A204.1 (cell line): ENCODE measurements at regions not wholly inside any gene's neighbourhood (a gene's known extent, or its start where the extent isn't known, plus 50 kb on each side); places are given as distances from the start of the nearest gene placed in this dataset.

Experiments
- FAIRE-seq: peaks from 2 replicates; lab custom pipeline; 2012; peaks lifted over from hg19 to GRCh38; lab: Jason Lieb, UNC

DNA sequence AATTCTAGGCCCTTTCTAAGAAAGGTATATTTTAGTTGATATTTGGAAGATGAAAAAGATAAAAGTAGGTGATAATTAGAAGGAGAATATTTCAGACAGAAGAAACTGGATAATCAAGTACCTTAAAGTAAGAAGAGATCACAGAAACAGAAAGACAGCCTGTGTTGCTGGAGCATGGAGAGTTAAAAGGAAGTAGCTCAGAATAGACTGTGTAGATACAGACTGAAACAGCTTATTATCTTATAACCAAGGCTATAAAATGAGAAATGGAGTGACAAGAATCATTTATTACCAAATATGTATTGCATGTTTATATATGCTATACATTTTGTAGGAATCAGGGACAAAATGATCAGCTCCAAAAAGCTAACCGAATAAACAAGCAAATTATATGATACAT lies 1120.3 kb downstream of the BRINP3 start:
- no peak for FAIRE-seq

DNA sequence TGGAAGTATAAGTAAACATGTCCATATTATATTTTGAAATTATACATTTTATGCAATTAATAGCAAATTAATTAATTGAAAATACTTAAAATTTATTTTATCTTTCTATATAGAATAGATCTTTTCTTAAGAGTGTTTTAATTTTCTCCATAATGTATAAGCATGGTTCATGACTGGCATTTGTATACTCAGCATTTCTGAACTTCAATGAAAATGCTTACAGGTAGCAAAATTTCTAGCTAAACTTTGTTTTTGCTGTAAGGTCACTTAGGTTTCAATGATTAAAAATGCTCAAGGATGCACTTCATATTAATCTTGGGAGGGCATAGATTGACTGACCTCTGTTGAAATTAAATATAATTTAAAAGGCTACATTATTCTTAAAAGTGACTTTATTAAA lies 1108.1 kb downstream of the BRINP3 start:
- FAIRE-seq: peak; percentile 29

DNA sequence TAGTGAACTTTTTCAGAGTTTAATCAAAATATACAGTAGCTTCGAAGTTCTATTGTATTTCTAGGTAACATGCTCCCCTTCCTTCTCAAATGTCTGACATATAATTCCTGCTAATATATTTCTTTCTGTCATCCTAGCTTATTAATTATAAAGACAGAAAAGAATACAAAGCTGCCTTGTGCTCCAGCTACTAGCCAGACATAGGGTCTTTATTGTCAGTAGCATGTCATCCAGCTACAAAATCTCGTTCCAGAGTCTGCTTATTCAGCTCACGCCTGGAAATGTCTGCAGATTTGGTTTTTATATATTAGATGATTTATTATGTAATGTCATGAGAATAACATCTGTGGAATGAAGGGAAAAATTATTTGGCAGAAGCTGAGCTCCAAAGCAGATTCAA lies 1102.8 kb downstream of the BRINP3 start:
- FAIRE-seq: no peak

DNA sequence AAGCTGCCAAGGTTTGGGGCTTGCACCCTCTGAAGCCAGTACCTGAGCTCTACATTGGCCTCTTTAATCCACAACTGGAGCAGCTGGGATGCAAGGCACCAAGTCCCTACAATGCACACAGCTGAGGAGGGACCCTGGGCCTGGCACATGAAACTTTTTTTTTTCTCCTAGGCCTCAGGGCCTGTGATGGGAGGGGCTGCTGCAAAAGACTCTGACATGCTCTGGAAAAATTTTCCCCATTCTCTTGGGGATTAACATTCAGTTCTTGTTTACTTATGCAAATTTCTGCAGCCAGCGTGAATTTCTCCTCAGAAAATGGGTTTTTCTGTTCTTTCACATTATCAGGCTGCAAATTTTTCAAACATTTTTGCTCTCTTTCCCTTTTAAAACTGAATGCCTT lies 1072.2 kb downstream of the BRINP3 start:
- no peak for FAIRE-seq

DNA sequence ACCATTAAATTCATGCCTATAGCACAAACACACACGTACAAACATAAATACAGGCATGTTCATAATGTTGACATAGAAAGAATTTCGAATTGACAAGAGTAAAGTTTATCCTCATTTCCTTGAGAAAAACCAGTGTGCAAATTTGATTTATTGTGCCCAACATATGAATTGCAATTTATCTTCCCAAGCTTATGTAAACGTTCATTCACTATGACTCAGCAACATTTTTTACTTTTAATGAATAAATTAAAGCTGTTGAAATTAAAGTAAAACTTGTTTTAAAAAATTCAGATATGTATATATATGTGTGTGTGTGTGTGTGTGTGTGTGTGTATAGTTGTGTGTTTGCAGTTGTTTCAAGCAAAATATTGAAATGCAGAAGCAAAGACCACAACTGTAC lies 1067.9 kb downstream of the BRINP3 start:
- no peak for FAIRE-seq

DNA sequence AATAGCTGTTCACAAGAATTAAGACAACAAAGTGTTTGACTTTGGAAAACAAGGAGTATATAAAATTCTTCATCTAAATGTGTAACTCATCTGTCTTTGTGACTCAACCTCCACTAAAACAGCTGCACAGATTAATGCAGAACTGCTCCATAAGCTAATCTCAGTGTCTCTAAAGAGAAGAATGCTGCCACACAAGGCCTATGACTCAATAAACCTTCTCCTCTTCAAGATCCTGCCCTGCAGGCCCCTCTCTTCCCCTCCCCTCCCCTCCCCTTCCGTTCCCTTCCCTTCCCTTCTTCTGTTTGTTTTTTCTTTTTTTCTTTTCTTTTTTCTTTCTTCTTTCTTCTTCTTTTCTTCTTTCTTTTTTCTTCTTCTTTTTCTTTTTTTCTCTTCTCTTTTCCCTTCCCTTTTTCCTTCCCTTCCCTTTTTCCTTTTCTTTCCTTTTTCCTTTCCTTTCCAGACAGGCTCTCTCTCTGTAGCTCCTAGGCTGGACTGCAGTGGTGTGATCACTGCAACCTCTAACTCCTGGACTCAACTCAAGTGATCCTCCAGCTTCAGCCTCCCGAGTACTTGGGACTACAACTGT lies 1052.8 kb downstream of the BRINP3 start:
- FAIRE-seq: no peak

DNA sequence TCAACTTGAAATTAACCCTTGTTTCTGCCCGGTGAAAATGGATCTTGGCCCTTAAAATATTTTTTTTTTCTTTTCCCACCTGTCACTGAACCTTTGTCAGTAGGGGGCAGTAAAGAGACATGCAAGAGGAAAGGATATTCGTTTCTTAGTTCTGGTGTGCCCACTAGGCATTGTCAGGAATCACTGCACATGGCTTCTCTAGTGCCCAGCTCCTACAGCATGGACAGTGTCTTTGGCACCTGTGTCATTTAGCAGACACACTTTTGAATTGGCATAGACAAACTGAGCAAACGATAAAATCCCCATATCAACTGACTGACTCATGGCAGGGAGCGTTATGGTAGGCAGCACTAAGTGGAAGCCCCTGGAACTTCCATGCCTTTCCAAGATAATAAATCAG lies 1048.1 kb downstream of the BRINP3 start:
- FAIRE-seq: no peak

DNA sequence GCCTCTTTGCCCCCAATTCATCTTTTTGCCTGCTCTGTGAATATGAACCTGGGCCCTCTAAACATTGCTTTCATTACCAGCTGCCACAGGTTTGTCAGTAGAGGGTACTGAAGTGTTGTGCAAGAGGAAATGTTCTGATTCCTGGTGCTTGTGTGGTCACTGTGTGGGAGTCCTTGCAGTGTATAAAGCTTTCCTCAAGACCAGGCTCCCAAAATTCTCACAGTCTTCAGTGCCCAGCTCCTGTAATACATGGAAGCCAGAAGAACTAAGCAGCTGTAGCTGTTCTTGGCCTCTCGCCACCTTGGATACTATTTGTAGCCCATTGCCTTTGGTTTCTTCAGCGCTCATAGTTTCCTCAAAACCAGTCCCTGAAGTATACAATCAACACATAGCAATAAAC lies 1046.2 kb downstream of the BRINP3 start:
- no peak for FAIRE-seq

DNA sequence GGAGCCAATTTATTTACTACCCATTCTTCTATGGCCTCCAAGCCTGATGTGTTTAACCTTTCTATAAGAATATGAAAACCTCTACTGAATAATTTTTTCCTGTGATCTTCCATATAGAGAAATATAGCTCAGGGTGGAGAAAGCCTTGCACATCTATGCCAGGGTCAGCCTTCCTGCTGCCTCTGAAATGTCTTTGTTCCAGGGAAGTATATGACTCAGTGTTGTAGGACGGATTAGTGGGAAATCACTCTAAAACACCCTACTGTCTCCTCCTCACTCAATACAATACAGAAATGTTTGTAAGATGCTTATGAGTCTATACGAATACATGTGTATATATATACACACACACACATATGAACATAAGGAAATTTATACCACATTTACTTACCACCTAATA lies 1044.9 kb downstream of the BRINP3 start:
- no peak for FAIRE-seq

DNA sequence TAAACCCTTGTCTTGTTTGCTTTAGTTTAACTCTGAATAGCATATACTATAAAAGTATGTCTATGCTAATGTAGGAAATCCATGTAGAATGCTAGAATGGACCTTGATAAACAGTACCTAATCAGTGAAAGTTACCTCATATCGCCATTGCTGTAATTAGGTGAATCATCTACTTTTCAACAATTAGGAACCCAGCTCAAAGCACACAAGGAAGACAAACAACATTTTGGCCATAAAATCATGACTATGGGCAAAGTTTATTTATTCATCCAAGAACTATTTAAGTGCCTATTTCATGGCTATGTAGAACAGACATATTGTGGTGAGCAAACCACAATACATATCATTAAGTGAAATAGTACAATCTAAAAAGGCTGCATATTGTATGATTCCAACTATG lies 1043.2 kb downstream of the BRINP3 start:
- no peak for FAIRE-seq

DNA sequence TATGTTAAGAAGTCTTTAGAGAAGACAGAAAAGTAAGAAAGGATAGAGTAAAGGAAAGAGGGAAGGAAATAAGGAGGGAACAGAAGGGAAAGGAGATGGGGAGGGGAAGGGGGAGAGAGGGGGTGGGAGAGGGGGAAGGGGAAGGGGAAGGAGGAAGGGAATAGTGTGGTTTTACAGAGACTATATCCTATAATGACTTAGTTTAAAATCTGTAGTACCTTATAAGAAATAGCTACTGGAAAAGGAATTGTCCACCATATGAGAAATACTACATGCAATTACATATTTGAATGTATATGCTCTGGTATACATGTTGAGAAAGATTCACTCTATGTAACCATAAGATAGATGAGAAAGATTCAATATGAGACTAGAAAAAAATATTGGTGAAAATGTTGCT lies 1042.3 kb downstream of the BRINP3 start:
- FAIRE-seq: no peak

DNA sequence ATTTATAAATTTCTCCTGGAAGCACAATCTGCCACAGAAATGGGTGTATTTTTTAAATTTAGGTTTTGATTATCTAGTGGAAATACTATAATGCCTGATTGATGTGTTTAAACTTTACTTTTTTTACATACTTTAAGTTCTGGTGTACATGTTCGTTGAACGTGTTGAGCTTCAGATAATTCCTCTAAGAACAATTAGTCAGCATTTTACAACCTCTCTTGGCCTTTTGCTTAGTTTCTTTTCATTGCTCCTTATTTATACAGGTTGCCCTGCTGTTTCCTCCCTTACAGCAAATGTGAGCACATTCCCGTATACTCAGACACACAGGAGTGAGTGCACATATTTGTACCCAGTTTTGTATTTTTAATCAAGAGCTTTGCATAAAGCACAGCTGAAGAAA lies 1038.9 kb downstream of the BRINP3 start:
- FAIRE-seq: no peak

DNA sequence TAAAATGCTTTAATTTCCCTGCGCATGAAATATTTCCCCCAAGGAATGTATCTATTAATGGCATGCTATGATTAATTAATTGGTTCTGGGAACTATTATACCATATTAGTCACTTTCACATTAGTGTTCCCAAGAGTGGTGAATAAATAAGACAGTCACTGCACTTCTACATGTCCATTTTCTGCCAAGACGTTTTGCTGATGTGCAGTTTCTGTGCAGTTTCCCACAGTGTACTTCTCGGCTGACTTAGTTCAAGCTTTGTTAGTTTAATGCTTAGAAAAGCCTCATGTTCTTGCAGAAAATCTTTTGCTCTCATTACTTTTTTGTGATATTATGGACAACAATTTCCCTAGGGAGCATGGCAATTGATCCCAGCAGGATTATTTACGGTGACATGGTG lies 1014.5 kb downstream of the BRINP3 start:
- FAIRE-seq: no peak

DNA sequence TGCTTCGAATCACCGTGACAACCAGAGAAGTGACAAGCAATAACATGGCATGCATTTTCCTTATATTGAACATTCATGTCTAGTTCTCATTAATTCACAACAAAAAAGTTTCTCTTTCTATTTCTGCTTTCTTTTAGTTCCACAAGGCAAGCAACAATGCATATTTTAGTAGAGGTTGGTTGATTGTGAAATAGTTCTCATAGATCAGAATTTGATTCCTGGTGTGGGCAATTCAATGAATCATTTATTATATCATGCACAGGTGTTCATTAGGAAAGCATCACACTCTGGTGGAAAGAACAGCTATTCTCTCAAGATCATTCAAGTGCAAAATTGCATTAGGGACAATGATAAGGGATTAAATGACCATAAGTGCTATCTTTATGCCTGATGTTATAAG lies 980.9 kb downstream of the BRINP3 start:
- no peak for FAIRE-seq

DNA sequence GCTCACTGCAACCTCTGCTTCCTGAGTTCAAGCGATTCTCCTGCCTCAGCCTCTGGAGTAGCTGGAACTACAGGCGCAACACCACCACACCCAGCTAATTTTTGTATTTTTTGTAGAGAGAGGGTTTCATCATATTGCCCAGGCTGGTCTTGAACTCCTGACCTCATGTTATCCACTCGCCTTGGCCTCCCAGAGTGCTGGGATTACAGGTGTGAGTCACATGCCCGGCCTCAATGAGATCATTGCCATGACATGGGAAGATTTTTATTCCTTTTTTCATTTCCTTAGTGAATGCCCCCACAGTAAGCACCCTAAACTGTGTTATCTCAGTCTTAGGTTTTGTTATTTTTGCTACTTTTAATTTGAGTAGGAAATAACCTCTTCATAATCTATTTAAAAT lies 977.9 kb downstream of the BRINP3 start:
- no peak for FAIRE-seq

DNA sequence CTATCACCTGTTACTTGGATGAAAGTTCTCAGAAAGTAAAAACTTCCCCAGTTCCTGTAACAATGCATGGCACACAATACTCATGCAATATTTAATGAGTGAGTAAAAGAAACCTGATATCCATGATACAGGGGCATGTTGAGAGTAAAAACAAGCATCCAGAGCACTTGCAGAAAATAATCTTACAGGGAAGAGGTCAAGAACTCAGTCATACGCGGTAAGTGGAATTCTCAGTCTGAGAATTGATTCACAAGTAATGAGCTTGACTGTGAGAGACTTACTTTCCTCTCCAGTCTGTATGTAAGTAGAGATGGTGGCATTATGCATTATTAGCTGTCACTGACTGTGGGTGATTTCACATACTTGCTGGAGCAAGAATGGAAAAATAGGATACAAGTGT lies 976.9 kb downstream of the BRINP3 start:
- FAIRE-seq: no peak

DNA sequence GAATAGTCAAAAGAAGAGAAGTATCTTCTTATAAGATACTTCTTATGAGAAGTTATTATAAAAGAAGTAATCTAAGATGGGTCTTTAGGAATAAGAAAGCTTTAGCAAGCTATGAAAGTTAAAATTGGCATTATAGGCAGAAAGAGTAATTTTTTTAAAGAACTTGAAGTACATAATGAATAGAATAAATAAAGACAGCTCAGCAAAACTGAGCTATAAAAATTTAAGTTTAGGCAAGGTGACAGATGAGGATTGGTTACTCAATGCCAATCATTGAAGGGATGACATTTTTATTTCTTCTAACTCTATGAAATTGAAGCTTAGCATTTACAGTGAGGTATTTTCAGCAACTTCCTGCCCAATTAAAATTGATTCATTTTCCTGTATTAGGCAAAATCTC lies 966.8 kb downstream of the BRINP3 start:
- FAIRE-seq: no peak

DNA sequence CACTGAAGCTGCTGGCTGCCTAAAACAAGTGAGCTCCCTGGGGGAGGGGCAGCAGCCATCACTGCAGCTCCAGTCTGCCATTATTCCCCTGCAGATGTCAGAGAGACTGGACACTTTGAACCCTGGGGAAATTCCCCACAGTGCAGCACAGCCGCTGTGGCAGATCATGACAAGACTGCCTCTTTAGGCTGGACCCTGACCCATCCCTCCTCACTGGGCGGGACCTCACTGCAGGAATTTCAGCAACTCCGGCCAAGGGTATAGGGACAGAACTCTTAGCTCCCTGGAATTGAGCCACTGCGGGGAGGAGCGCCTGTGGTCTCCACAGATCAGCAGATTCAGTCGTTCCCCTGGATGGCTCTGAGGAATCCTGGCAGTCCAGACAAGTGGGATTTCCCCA lies 964.6 kb downstream of the BRINP3 start:
- FAIRE-seq: no peak

DNA sequence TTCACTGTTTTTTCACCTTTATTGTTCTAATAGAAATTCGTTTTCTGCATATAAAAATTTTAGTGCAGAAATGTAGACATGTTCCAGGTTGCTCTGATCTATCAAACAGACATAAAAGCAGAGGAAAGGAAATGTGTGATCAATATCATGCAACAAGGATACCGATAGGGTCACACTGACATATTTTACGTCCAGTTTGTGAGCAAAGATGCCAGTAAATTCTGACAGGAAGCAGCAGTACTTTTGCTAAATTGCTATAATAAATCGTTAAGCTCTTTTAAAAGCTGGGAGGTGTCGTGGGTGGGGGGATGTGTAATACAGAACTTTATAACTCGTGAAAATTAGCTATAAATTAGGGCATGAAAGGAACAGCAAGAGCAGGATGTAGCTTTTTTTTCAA lies 955.2 kb downstream of the BRINP3 start:
- FAIRE-seq: no peak

DNA sequence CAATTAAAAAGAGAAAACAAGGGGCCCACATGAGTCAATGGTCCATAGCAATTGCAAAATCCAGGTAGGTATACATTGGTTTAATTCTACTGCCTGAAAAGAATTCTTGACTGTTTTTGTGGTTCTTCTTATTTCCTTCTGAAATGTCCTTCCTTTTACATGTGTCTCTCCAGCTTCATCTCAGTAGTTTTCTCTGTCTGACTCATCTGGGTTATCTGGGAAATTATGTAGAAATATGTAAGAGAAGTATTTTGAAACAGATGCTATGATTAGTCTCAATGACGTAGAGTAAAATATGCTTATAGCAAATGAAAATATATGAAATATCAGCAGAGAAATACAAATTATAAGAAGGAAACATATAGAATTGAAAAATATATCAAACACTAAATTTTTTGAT lies 953.2 kb downstream of the BRINP3 start:
- FAIRE-seq: no peak

DNA sequence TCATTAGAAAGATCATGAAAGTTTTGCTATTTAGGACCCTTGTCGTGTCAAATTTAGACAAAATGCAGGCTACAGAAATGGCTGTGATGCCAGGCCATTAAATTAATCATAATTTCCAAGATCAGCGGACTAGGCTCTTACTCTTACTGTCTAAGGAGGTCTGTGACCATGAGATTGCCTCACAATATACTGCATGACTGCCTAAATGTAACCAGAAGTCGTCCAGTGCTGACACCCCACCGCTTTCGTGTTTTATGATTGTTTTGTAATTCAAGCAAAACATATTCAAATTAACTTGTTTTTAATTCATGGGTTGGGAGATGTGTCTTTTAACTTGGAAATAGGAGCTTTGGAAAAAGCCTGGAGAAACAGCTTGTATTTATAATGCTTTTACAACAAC lies 947.5 kb downstream of the BRINP3 start:
- FAIRE-seq: no peak

DNA sequence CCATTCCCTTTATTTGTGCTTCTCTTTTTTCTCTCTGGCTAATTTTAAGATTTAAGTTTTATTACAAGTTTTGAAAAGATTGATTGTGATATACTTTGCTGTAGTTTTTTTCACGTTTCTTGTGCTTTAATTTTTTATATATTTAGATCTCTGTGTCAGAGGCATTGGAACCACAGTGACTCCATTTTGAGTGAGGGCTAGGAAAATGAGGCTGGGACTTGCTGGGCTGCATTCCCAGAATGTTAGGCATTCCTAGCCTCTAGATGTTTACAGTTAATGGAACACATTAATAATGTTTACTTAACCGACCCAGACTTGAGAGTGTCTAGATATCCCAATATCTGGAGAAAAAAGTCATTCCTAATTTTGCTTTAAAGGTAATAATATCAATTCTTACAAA lies 939.4 kb downstream of the BRINP3 start:
- FAIRE-seq: no peak

DNA sequence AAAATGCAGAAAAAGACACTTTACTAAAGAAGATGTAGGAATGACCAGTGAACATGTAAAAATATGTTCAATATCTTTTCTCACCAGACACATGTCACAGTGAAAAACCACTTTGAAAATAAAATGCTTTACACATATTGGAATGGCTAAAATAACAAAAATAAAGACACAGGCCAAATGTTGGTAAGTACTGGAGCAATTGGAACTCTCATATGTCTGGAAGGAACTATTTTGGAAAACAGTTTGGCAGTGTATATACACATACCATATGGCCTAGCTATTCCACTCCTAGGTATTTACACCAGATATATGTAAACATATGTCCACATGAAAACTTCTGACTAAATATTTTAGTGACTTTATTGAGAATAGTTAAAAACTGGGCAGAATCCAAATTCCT lies 927.2 kb downstream of the BRINP3 start:
- no peak for FAIRE-seq

DNA sequence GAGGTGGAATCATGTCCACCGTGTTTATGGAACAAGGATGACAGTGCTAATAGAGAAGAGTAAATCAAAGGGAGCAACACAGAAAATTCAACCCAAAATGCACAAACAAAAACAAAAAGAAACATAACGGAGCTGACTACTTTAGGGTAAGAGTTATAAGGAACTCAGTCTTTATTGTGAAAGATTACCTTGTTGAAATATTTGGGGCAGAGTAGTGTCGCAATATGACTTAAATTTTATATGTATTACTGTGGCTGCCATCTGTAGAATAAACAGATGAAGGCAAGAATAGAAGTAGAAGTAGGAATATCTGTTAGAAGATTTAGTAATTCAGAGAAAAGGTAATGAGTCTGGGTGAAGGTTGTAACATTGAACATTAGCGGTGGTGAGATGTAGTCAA lies 913.9 kb downstream of the BRINP3 start:
- no peak for FAIRE-seq

DNA sequence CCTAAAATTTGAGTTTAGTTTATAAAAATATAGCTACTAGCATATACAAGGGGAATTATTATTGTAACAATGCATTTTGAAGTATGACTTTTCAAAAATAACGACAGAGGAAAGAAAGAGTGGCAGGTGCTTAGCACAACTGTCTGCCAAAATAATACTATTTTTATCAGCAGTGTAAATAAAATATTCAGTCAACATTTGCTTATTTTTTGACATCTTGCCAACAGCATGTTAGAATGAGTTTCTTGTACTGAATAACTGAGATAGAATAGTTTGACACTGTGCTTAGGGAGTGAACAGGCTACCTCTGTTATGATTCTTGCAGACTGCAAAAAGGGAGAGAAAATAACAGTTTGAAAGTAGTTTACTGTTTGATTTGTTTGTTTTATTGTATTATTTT lies 909.8 kb downstream of the BRINP3 start:
- no peak for FAIRE-seq
